Activated CD4-positive, alpha-beta T cell treated with anti-CD3 and anti-CD28 coated beads for 1 hour (primary cell): ENCODE measurements at regions not wholly inside any gene's neighbourhood (a gene's known extent, or its start where the extent isn't known, plus 50 kb on each side); places are given as distances from the start of the nearest gene placed in this dataset.

ENCODE experiments used
- DNase-seq: peaks from one replicate; pipeline ENCODE4 v3.0.0-alpha.2; 2020

- no peak for DNase-seq
Observed at GRCh38 chr9:79240774-79241173, 331.0 kb upstream of the TLE4 start.

- no peak for DNase-seq
Observed at GRCh38 chr9:79242489-79242888, 329.3 kb upstream of the TLE4 start.

- DNase-seq: no peak
Observed at GRCh38 chr9:79246170-79246569, 325.6 kb upstream of the TLE4 start.

GRCh38 chr9:79247021-79247420 lies 324.7 kb upstream of the TLE4 start:
- no peak for DNase-seq

GRCh38 chr9:79250806-79251205 lies 321.0 kb upstream of the TLE4 start:
- DNase-seq: no peak

- no peak for DNase-seq
Observed at GRCh38 chr9:79254900-79255650, 316.7 kb upstream of the TLE4 start.

- DNase-seq: no peak
Observed at GRCh38 chr9:79255651-79256260, 316.0 kb upstream of the TLE4 start.

GRCh38 chr9:79256691-79257213 lies 315.0 kb upstream of the TLE4 start:
- no peak for DNase-seq

GRCh38 chr9:79257228-79257781 lies 314.5 kb upstream of the TLE4 start:
- DNase-seq: no peak

GRCh38 chr9:79257790-79258351 lies 313.9 kb upstream of the TLE4 start:
- DNase-seq: no peak

GRCh38 chr9:79259858-79260257 lies 311.9 kb upstream of the TLE4 start:
- no peak for DNase-seq

- no peak for DNase-seq
Observed at GRCh38 chr9:79263628-79264027, 308.1 kb upstream of the TLE4 start.

- DNase-seq: no peak
Observed at GRCh38 chr9:79264041-79264440, 307.7 kb upstream of the TLE4 start.

- DNase-seq: no peak
Observed at GRCh38 chr9:79264511-79265355, 307.0 kb upstream of the TLE4 start.

GRCh38 chr9:79266986-79267385 lies 304.8 kb upstream of the TLE4 start:
- no peak for DNase-seq

GRCh38 chr9:79268806-79269205 lies 303.0 kb upstream of the TLE4 start:
- no peak for DNase-seq

GRCh38 chr9:79273311-79273710 lies 298.5 kb upstream of the TLE4 start:
- no peak for DNase-seq

GRCh38 chr9:79279356-79279755 lies 292.4 kb upstream of the TLE4 start:
- no peak for DNase-seq

- no peak for DNase-seq
Observed at GRCh38 chr9:79280691-79281090, 291.1 kb upstream of the TLE4 start.

GRCh38 chr9:79284081-79284480 lies 287.7 kb upstream of the TLE4 start:
- no peak for DNase-seq

GRCh38 chr9:79286992-79287707 lies 284.6 kb upstream of the TLE4 start:
- DNase-seq: no peak

GRCh38 chr9:79287708-79288290 lies 284.0 kb upstream of the TLE4 start:
- no peak for DNase-seq
